AG10803 (cell line): ENCODE measurements at regions not wholly inside any gene's neighbourhood (a gene's known extent, or its start where the extent isn't known, plus 50 kb on each side); places are given as distances from the start of the nearest gene placed in this dataset.

Experiments
- DNase-seq: peaks from one replicate; pipeline ENCODE4 v3.0.0; 2010; ENCODE audit warnings: low read depth
- H3K4me3 ChIP-seq: 2 replicates; pipeline ENCODE4 v1.5.1; 2011; ENCODE audit warnings: mild to moderate bottlenecking, low read length, control low read depth
- CTCF ChIP-seq: conservative IDR thresholded peaks from 2 replicates; pipeline ENCODE4 v1.5.1; 2011; ENCODE audit warnings: mild to moderate bottlenecking, low read length, control low read depth, inconsistent platforms

- no peak overlapping the region for H3K4me3 ChIP-seq
- DNase-seq, result no peak
- no peak for TF ChIP-seq CTCF
These were observed 417.8 kb downstream of the EFNB2 start for GRCh38 chr13:106117640-106118039.

- DNase-seq, result peak; percentile 47
- H3K4me3 ChIP-seq, result no peak overlapping the region
- no peak for TF ChIP-seq CTCF
These were observed 418.4 kb downstream of the EFNB2 start for GRCh38 chr13:106117035-106117434.

GRCh38 chr13:106115081-106115480, 420.4 kb downstream of the EFNB2 start:
- no peak for TF ChIP-seq CTCF
- DNase-seq, result peak; percentile 73
- H3K4me3 ChIP-seq, result no peak overlapping the region

- no peak for TF ChIP-seq CTCF
- DNase-seq, result peak; percentile 36
- no peak overlapping the region for H3K4me3 ChIP-seq
These were observed 421.7 kb downstream of the EFNB2 start for GRCh38 chr13:106113796-106114195.

GRCh38 chr13:106112191-106112590, 423.3 kb downstream of the EFNB2 start:
- TF ChIP-seq CTCF, result no peak
- DNase-seq, result no peak
- H3K4me3 ChIP-seq, result no peak overlapping the region

- DNase-seq, result peak; percentile 82
- peak; percentile 29 for TF ChIP-seq CTCF
- no peak overlapping the region for H3K4me3 ChIP-seq
These were observed 425.1 kb downstream of the EFNB2 start for GRCh38 chr13:106110241-106110855.

GRCh38 chr13:106109391-106109791, 426.1 kb downstream of the EFNB2 start:
- DNase-seq, result peak; percentile 92
- TF ChIP-seq CTCF, result no peak

More at GRCh38 chr13:106109391-106109791, 426.1 kb downstream of the EFNB2 start:
- H3K4me3 ChIP-seq, result no peak overlapping the region
